ENCODE measurements at regions not wholly inside any gene's neighbourhood (a gene's known extent, or its start where the extent isn't known, plus 50 kb on each side); places are given as distances from the start of the nearest gene placed in this dataset.
A peak's percentile ranks its signal among the peaks of the same experiment; 100 is the strongest.
"Not testable (repeated sequence)": the region's sequence is repeated elsewhere in the genome, so short reads cannot be mapped to it uniquely, and the experiment has no call there.

DNA sequence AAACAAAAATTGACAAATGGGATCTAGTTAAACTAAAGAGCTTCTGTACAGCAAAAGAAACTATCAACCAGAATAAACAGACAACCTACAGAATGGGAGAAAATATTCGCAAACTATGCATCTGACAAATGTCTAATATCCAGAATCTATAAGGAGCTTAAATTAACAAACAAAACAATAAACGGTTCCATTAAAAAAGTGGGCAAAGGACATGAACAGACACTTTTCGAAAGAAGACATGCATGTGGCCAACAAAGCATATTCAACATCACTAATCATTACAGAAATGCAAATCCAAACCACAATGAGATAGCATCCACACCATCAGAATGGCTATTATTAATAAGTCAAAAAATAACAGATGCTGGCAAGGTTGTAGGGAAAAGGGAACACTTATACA lies 50.5 kb upstream of the MED13L start:
- DNase-seq: not testable (repeated sequence)

- DNase-seq: no peak
These were observed 54.4 kb upstream of the MED13L start for GRCh38 chr12:116331876-116332275.

DNA sequence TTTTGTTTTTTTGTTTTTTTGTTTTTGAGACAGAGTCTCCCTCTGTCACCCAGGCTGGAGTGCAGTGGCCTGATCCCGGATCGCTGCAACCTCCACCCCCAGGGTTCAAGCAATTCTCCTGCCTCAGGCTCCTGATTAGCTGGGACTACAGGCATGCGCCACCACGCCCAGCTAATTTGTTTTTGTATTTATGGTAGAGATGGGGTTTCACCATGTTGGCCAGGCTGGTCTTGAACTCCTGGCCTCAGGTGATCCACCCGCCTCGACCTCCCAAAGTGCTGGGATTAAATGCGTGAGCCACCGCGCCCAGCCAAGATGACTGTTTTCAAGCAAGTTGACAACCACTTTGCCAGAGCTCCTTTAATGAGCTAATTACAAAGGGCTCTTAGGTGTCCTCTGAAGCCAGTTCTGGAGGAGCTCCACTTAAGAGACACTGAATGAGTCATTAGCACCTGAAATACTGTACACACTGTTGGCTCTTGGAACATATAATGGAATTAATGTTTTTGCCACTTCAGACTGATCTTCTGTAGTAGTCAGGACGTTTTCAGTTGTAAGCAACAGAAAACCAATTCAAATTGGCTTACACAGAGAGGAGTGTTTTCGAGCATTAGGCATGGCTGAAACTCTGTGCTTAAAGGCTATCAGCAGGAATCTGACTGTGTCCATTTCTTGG lies 55.4 kb upstream of the MED13L start:
- DNase-seq: no peak

GRCh38 chr12:116333402-116333801 lies 55.9 kb upstream of the MED13L start:
- DNase-seq: no peak

- no peak for DNase-seq
These were observed 59.1 kb upstream of the MED13L start for GRCh38 chr12:116336542-116337065.

- DNase-seq: no peak
These were observed 59.8 kb upstream of the MED13L start for GRCh38 chr12:116337312-116337711.

DNA sequence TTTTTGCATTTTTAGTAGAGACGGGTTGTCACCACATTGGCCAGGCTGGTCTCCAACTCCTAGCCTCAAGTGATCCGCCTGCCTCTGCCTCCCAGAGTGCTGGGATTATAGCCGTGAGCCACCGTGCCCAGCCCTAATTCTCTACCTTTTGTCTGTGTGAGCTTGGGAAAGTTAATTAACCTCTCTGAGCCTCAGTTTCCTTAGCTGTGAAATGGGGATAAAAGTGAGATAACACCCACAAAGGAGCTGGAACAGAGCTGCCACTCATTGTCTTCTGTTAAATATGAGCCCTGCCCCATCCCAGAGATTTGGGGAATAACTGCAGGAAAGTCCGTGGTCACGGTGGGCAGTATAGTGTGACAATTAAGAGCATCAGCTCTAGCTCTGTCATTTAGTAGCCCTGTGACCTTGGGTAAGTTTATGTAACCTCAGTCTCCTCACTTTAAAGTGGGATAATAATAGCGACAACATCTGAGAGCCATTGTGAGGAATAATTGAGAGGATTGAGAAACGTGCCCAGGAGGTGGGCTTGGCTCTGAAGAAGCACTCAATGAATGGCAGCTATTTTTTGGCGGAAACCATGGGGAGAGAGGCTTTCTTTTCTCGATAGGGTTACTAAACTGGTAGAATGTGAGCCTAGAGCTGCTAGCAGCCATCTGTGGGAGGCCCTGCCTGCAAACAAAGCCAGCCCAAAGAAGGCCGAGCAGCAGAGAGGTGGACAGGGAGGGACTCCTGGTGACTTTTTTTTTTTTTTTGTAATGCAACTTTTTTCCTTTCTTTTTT lies 60.8 kb upstream of the MED13L start:
- no peak for DNase-seq

GRCh38 chr12:116339062-116339461 lies 61.6 kb upstream of the MED13L start:
- DNase-seq: no peak

DNA sequence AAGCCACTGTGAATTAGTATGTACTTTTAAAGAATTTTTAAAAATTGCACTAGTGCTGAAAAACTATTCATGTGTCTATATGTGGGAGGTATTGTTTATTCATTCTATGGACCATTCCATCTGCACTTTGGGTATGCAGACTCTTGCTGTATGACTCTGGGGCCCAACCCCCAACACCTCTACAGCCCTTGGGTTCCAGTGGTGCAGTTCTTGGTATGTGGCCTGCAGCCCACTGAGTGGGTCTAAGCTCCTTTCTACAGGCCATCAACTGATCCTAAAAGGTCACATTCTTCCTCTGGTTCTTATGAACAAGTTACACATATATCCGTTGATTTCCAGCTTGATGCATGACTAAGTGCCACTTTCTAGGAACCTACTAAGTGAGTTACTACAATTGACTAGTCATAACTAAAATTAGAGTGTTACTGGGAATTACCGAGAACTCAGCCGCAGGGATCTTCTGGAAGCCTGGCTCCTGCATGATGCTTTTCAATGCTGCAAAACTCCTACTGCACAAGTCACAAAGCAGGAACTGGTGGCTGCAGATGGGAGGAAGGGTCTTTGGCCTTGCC lies 62.4 kb upstream of the MED13L start:
- DNase-seq: no peak

- DNase-seq: no peak
These were observed 65.9 kb upstream of the MED13L start for GRCh38 chr12:116343331-116343884.

GRCh38 chr12:116346222-116346621 lies 68.7 kb upstream of the MED13L start:
- no peak for DNase-seq

DNA sequence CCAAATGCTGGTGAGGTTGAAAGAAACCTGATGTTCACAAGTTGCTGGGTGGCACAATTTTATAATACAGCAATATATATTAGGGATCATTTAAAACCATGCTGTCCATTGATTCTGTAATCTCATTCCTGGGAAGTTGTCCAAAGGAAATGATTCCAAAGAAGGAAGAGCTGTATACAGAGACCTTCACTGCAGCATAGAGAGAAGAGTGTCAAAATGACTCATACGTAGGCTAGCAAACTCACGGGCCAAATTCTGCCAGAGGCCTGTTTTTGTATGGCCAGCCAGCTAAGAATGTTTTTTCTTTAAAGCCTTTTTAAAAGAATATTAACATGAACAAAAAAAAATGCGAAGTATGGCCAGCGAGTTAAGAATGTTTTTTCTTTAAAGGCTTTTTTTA lies 69.2 kb upstream of the MED13L start:
- DNase-seq: no peak

DNA sequence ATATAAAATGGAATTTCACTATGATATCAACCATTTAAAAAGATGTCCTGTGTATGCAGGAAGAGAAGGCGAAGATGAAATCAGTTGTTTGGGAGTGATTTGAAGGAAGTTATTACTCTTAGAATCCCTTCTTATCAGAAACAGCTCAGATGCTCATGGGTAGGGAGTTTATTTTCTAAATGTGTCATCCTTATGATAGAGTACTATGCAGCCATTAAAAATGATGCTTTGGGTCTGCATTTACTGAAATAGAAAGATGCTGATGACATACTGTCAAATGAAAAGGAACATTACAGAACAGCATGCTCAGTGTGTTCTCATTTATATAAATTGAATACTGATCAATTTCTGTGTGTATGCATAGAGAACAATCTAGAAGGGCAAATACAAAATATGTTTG lies 69.8 kb upstream of the MED13L start:
- no peak for DNase-seq

- DNase-seq: no peak
These were observed 74.9 kb upstream of the MED13L start for GRCh38 chr12:116352315-116352835.

GRCh38 chr12:116353958-116354357 lies 76.5 kb upstream of the MED13L start:
- DNase-seq: no peak

- no peak for DNase-seq
These were observed 77.0 kb upstream of the MED13L start for GRCh38 chr12:116354534-116354933.

DNA sequence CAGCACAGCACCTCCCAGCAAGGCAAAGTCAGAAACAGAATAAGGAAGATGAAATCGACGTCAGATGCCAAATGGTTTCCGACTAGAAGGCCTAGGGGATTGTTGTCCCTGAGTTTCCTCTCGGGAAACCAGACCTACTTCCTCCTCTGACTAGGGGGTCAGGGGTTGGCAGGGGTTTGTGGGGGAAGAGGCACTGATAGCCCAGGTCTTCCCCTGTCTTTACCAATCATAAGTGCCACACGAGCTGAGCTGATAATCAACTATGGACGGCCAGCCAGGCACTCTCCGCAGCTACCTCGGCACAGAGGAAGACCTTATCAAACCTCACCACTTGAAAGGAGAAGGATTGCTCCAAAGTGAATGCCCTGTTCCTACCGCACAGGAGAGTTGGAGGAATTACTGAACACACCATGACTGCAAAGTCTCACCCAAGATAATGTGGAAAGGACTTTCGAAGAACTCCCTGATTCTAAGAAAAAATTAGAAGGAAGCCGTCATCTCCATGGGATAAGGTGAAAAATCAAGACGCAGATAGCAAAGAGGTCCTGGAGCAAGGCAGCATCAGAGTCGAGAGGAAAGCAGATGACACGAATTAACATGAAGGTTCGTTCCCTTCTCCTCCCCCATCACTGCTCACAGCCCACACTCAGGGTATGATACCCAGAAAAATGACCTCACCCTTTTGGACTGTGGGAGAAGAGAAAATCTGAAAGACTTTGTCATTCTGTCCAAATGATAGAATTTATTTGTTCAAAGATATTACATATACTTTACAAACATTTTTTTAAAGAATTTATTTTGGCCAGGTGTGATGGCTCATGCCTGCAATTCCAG lies 77.7 kb upstream of the MED13L start:
- no peak for DNase-seq

- no peak for DNase-seq
These were observed 81.0 kb upstream of the MED13L start for GRCh38 chr12:116358536-116358892.

- peak; percentile 57 for DNase-seq
These were observed 81.6 kb upstream of the MED13L start for GRCh38 chr12:116358893-116359761.

- no peak for DNase-seq
These were observed 83.3 kb upstream of the MED13L start for GRCh38 chr12:116360579-116361413.

Data from stimulated activated CD4-positive, alpha-beta T cell treated with anti-CD3 and anti-CD28 coated beads, Interleukin-4, amount 100 ng/mL, for 1 hour (primary cell).